Spleen (tissue), 7 donors: ENCODE measurements at regions not wholly inside any gene's neighbourhood (a gene's known extent, or its start where the extent isn't known, plus 50 kb on each side); places are given as distances from the start of the nearest gene placed in this dataset.
A peak's percentile ranks its signal among the peaks of the same experiment; 100 is the strongest.

Experiments used
- CTCF ChIP-seq, 11 experiments: fragments of 200-600 bp in 7 of 11; fragments of 450-650 bp in 4 of 11; sonication (generic) in 4 of 11; IDR thresholded peaks in 8 of 11; conservative IDR thresholded peaks in 3 of 11; 1 replicate in 7 of 11; 2 replicates in 4 of 11; pipeline versions ENCODE4 v1.4.0 to v1.8.0; 2016 to 2021; ENCODE audit warnings: antibody characterized with exemption in 11 of 11, inconsistent platforms in 4 of 11, mild to moderate bottlenecking in 1 of 11
- POLR2AphosphoS5 ChIP-seq, 3 donors: sonication (generic); formaldehyde crosslinking; IDR thresholded peaks; one replicate each; pipeline ENCODE4 v1.5.1; 2017; ENCODE audit warnings: antibody characterized with exemption in 3 of 3
- donor health status: DM: no; HTN: no; CAD: no; lungs with moderate emphysema.
- donor health status: DM: no; HTN: no; CAD: no.
- donor health status: DM: no; HTN: no; CAD: no.

- TF ChIP-seq CTCF (IDR thresholded peaks at IDR 0.05 in 8 of 11, conservative IDR thresholded peaks at IDR 0.05 in 3 of 11) (no peak), POLR2AphosphoS5 (IDR thresholded peaks at IDR 0.05) (peak in 2 of 3 donors; percentile 62 to 72)
Measured at GRCh38 chr11:10930972-10931760, 73.3 kb upstream of the ZBED5 start.
